H9 (cell line): ENCODE measurements at regions not wholly inside any gene's neighbourhood (a gene's known extent, or its start where the extent isn't known, plus 50 kb on each side); places are given as distances from the start of the nearest gene placed in this dataset.

Experiments
- DNase-seq: peaks from one replicate; pipeline ENCODE4 v3.0.0-alpha.2; 2017
- H2AFZ ChIP-seq: one replicate; pipeline ENCODE4 v1.6.1; 2013; ENCODE audit warnings: mild to moderate bottlenecking, low read length, control low read depth, moderate library complexity
- H2AK5ac ChIP-seq: 2 replicates; pipeline ENCODE4 v1.6.1; 2013; ENCODE audit warnings: low read length, control low read depth, mixed read lengths; ENCODE audit not compliant: insufficient read length
- H2BK120ac ChIP-seq: one replicate; pipeline ENCODE4 v1.6.1; 2013; ENCODE audit warnings: low read depth, mild to moderate bottlenecking, low read length, control low read depth, inconsistent platforms; ENCODE audit not compliant: poor library complexity, severe bottlenecking
- H2BK12ac ChIP-seq: 2 replicates; pipeline ENCODE4 v1.6.1; 2013; ENCODE audit warnings: low read length, control low read depth, mixed read lengths, low read depth; ENCODE audit not compliant: insufficient read length
- H2BK15ac ChIP-seq: 2 replicates; pipeline ENCODE4 v1.6.1; 2013; ENCODE audit warnings: low read depth, low read length, control low read depth
- H2BK20ac ChIP-seq: one replicate; pipeline ENCODE4 v1.6.1; 2013; ENCODE audit warnings: low read depth, mild to moderate bottlenecking, low read length, control low read depth, inconsistent platforms; ENCODE audit not compliant: poor library complexity, severe bottlenecking
- H2BK5ac ChIP-seq: 2 replicates; pipeline ENCODE4 v1.6.1; 2013; ENCODE audit warnings: low read length, control low read depth, mixed read lengths; ENCODE audit not compliant: insufficient read length
- H3K14ac ChIP-seq: 2 replicates; pipeline ENCODE4 v1.6.1; 2013; ENCODE audit warnings: low read length, control low read depth; ENCODE audit not compliant: insufficient read depth
- H3K18ac ChIP-seq: 2 replicates; pipeline ENCODE4 v1.6.1; 2013; ENCODE audit warnings: low read depth, mild to moderate bottlenecking, mixed read lengths, low read length, control low read depth; ENCODE audit not compliant: insufficient read length
- H3K23ac ChIP-seq: 2 replicates; pipeline ENCODE4 v1.6.1; 2013; ENCODE audit warnings: low read length, control low read depth, mixed read lengths, low read depth; ENCODE audit not compliant: insufficient read length
- H3K23me2 ChIP-seq: 2 replicates; pipeline ENCODE4 v1.6.1; 2013; ENCODE audit warnings: low read depth, mild to moderate bottlenecking, mixed read lengths, low read length, control low read depth; ENCODE audit not compliant: insufficient read length, poor library complexity, severe bottlenecking
- H3K27ac ChIP-seq: 2 replicates; pipeline ENCODE4 v1.5.1; 2013; ENCODE audit warnings: low read length, control low read depth, mixed read lengths, low read depth; ENCODE audit not compliant: insufficient read length
- H3K27me3 ChIP-seq: 2 replicates; pipeline ENCODE4 v1.6.1; 2013; ENCODE audit warnings: low read length, control low read depth, inconsistent platforms; ENCODE audit not compliant: insufficient read depth
- H3K4ac ChIP-seq: 2 replicates; pipeline ENCODE4 v1.6.1; 2013; ENCODE audit warnings: low read depth, mild to moderate bottlenecking, control low read depth, inconsistent platforms, low read length, moderate library complexity
- H3K4me1 ChIP-seq: 2 replicates; pipeline ENCODE4 v1.6.1; 2013; ENCODE audit warnings: low read length, control low read depth, inconsistent platforms; ENCODE audit not compliant: insufficient read depth
- H3K4me2 ChIP-seq: 2 replicates; pipeline ENCODE4 v1.6.1; 2013; ENCODE audit warnings: low read length, control low read depth, mixed read lengths; ENCODE audit not compliant: insufficient read length, insufficient read depth
- H3K56ac ChIP-seq: 2 replicates; pipeline ENCODE4 v1.6.1; 2013; ENCODE audit warnings: low read depth, mild to moderate bottlenecking, mixed read lengths, low read length, control low read depth; ENCODE audit not compliant: insufficient read length
- H3K79me1 ChIP-seq: 2 replicates; pipeline ENCODE4 v1.6.1; 2013; ENCODE audit warnings: low read depth, mild to moderate bottlenecking, moderate library complexity, low read length, control low read depth, inconsistent platforms; ENCODE audit not compliant: insufficient read depth, poor library complexity, severe bottlenecking
- H3K79me2 ChIP-seq: 2 replicates; pipeline ENCODE4 v1.6.1; 2013; ENCODE audit warnings: low read length, control low read depth, inconsistent platforms; ENCODE audit not compliant: insufficient read depth
- H3K9ac ChIP-seq: 2 replicates; pipeline ENCODE4 v1.6.1; 2013; ENCODE audit warnings: low read length, control low read depth, mixed read lengths; ENCODE audit not compliant: insufficient read length; ENCODE audit errors: extremely low read depth
- H3K9me3 ChIP-seq: one replicate; pipeline ENCODE4 v1.6.1; 2013; ENCODE audit warnings: low read depth, low read length, inconsistent platforms; ENCODE audit not compliant: control insufficient read depth
- H3T11ph ChIP-seq: one replicate; pipeline ENCODE4 v1.6.1; 2013; ENCODE audit warnings: mild to moderate bottlenecking, low read length, control low read depth, inconsistent platforms
- H4K20me1 ChIP-seq: one replicate; pipeline ENCODE4 v1.6.1; 2013; ENCODE audit not compliant: control insufficient read depth, insufficient read length, insufficient read depth
- H4K5ac ChIP-seq: 2 replicates; pipeline ENCODE4 v1.6.1; 2013; ENCODE audit warnings: low read depth, mild to moderate bottlenecking, mixed read lengths, low read length, control low read depth; ENCODE audit not compliant: insufficient read length
- H4K8ac ChIP-seq: replicated peaks from 2 replicates; pipeline ENCODE4 v1.6.1; 2013; ENCODE audit warnings: low read length, control low read depth, mixed read lengths, low read depth; ENCODE audit not compliant: insufficient read length
- H4K91ac ChIP-seq: 2 replicates; pipeline ENCODE4 v1.6.1; 2013; ENCODE audit warnings: low read depth, mild to moderate bottlenecking, moderate library complexity, mixed read lengths, low read length, control low read depth; ENCODE audit not compliant: insufficient read length
- H3K27ac Mint-ChIP-seq, 3 experiments: 2 replicates in 2 of 3; 3 replicates in 1 of 3; pipeline ENCODE4 v1.8.0; 2020 to 2021; ENCODE audit warnings: mixed read lengths in 3 of 3, mild to moderate bottlenecking in 1 of 3, moderate library complexity in 1 of 3
- H3K27me3 Mint-ChIP-seq: 2 replicates; pipeline ENCODE4 v1.8.0; 2021; ENCODE audit warnings: low read depth, mild to moderate bottlenecking, moderate library complexity, mixed read lengths
- H3K36me3 Mint-ChIP-seq, 3 experiments: 2 replicates in 2 of 3; 3 replicates in 1 of 3; pipeline ENCODE4 v1.8.0; 2020 to 2021; ENCODE audit warnings: low read depth in 3 of 3, mixed read lengths in 3 of 3; ENCODE audit not compliant: insufficient read depth in 1 of 3
- H3K4me1 Mint-ChIP-seq, 2 experiments: 2 replicates each; pipeline ENCODE4 v1.8.0; 2020; ENCODE audit warnings: mixed read lengths in 2 of 2
- H3K4me3 Mint-ChIP-seq, 2 experiments: 2 replicates in 1 of 2; 3 replicates in 1 of 2; pipeline ENCODE4 v1.8.0; 2020 to 2021; ENCODE audit warnings: mild to moderate bottlenecking in 2 of 2, mixed read lengths in 2 of 2, moderate library complexity in 1 of 2
- H3K9me3 Mint-ChIP-seq, 2 experiments: 2 replicates in 1 of 2; 3 replicates in 1 of 2; pipeline ENCODE4 v1.8.0; 2020; ENCODE audit warnings: mild to moderate bottlenecking in 2 of 2, mixed read lengths in 2 of 2, moderate library complexity in 1 of 2
- WGBS: extraction: QIAGEN DNeasy Blood & Tissue Kit; methylation state at CpG from one replicate; pipeline ENCODE4 v1.1.7; 2013; ENCODE audit warnings: missing lambda C conversion rate, low lambda C conversion rate, mixed read lengths; ENCODE audit not compliant: insufficient read length; ENCODE audit errors: extremely low coverage; 5-methylcytosine and 5-hydroxymethylcytosine counted together
- TF ChIP-seq, protein P1 (sequence below): fragments of 200-600 bp; sonication (generic); conservative IDR thresholded peaks from 3 replicates; pipeline ENCODE4 v1.8.0; 2021; ENCODE audit warnings: antibody characterized with exemption, mild to moderate bottlenecking

- H3K23ac ChIP-seq: no peak overlapping the region
- no peak overlapping the region for H3K9ac ChIP-seq
- H3K18ac ChIP-seq: no peak overlapping the region
- H2AFZ ChIP-seq: no peak overlapping the region
- no peak overlapping the region for H2BK20ac ChIP-seq
- Mint-ChIP-seq H3K27me3 (no peaks in the 10 kb centered on the region), H3K36me3 (no peaks in the 10 kb centered on the region), H3K4me3 (no peak overlapping the region), H3K27ac (no peak overlapping the region), H3K4me1 (0 out of 4 replicates have a peak, but pooled peaks cover 0 to 3% of the 10 kb centered on the region in 2 experiments), H3K9me3 (no peaks in the 10 kb centered on the region)
- no peak overlapping the region for H3K4me2 ChIP-seq
- H4K5ac ChIP-seq: no peak overlapping the region
- H3K9me3 ChIP-seq: no peaks in the 10 kb centered on the region
- H4K91ac ChIP-seq: no peak overlapping the region
- no peak overlapping the region for H3K4ac ChIP-seq
- H3K4me1 ChIP-seq: no peaks in the 10 kb centered on the region; the same call in 1 of the 2 replicates
- no peak overlapping the region for H2BK5ac ChIP-seq
- H4K20me1 ChIP-seq: no peaks in the 10 kb centered on the region
- no peak overlapping the region for H3K56ac ChIP-seq
- no peak overlapping the region for H3T11ph ChIP-seq
- DNase-seq: no peak
- no peak overlapping the region for H3K27ac ChIP-seq
- TF ChIP-seq, protein P1, sequence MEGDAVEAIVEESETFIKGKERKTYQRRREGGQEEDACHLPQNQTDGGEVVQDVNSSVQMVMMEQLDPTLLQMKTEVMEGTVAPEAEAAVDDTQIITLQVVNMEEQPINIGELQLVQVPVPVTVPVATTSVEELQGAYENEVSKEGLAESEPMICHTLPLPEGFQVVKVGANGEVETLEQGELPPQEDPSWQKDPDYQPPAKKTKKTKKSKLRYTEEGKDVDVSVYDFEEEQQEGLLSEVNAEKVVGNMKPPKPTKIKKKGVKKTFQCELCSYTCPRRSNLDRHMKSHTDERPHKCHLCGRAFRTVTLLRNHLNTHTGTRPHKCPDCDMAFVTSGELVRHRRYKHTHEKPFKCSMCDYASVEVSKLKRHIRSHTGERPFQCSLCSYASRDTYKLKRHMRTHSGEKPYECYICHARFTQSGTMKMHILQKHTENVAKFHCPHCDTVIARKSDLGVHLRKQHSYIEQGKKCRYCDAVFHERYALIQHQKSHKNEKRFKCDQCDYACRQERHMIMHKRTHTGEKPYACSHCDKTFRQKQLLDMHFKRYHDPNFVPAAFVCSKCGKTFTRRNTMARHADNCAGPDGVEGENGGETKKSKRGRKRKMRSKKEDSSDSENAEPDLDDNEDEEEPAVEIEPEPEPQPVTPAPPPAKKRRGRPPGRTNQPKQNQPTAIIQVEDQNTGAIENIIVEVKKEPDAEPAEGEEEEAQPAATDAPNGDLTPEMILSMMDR: no peak
- WGBS: no CpG with 5 or more reads among the region's 3 CpGs
- H2BK15ac ChIP-seq: no peak overlapping the region
- H3K79me1 ChIP-seq: no peaks in the 10 kb centered on the region
- no peaks in the 10 kb centered on the region for H3K79me2 ChIP-seq
- H3K27me3 ChIP-seq: no peaks in the 10 kb centered on the region
- no peak overlapping the region for H2BK12ac ChIP-seq
- no peak overlapping the region for H3K14ac ChIP-seq
- no peak overlapping the region for H2AK5ac ChIP-seq
- no peak overlapping the region for H4K8ac ChIP-seq
- H2BK120ac ChIP-seq: no peak overlapping the region
- no peaks in the 10 kb centered on the region for H3K23me2 ChIP-seq
Observed at GRCh38 chr2:41024816-41025215, 572.9 kb upstream of the SLC8A1 start.
